K562 (cell line): ENCODE measurements at regions not wholly inside any gene's neighbourhood (a gene's known extent, or its start where the extent isn't known, plus 50 kb on each side); places are given as distances from the start of the nearest gene placed in this dataset.

Experiments used
- ATAC-seq: fragments of 200-7000 bp; cut with Tn5 transposase; 3 replicates; pipeline ENCODE4 v1.9.1; 2020; ENCODE audit warnings: moderate library complexity
- BruUV-seq: library from RNA; stranded (reverse); fragments of 400-500 nt; replicated peaks from 2 replicates; lab custom pipeline; 2021; lab: Mats Ljungman, UMichigan
- CTCF ChIA-PET: fragments of 300-600 bp; formaldehyde crosslinking; extraction: SDS; loops from one replicate; lab custom pipeline; 2021; ENCODE audit warnings: low intra/inter-chr PET ratio; lab: Yijun Ruan, JAX
- POLR2A ChIA-PET: fragments of 300-600, 350-650 bp; sonication (Branson Sonifier 250); formaldehyde crosslinking; extraction: SDS; loops from one replicate; lab custom pipeline; 2021; ENCODE audit warnings: antibody characterized with exemption, inconsistent platforms; lab: Yijun Ruan, JAX
- DNase-seq, 4 experiments: peaks; one replicate each; pipeline versions ENCODE4 v3.0.0 to v3.0.0-alpha.2; 2011 to 2018; ENCODE audit warnings: low spot score in 3 of 4, mixed read lengths in 3 of 4; ENCODE audit errors: extremely low read depth in 1 of 4
- FAIRE-seq: peaks from 2 replicates; lab custom pipeline; 2011; peaks lifted over from hg19 to GRCh38; lab: Jason Lieb, UNC
- H2AFZ ChIP-seq: 2 replicates; pipeline ENCODE4 v1.6.0; 2011; ENCODE audit warnings: low read depth, low read length, control low read depth, inconsistent platforms
- H3K27ac ChIP-seq: fragments of 200-600 bp; 3 replicates; pipeline ENCODE4 v1.8.0; 2011; ENCODE audit warnings: low read depth, mild to moderate bottlenecking, control low read depth, inconsistent platforms, low read length, moderate library complexity, mixed read lengths; ENCODE audit errors: extremely low read depth
- H3K27me3 ChIP-seq, 2 experiments: fragments of 300-600 bp in 1 of 2; 2 replicates in 1 of 2; 3 replicates in 1 of 2; pipeline versions ENCODE4 v1.6.0 to v1.8.0; 2011; ENCODE audit warnings: inconsistent platforms in 2 of 2, low read length in 2 of 2, mild to moderate bottlenecking in 1 of 2, mixed read lengths in 1 of 2, moderate library complexity in 1 of 2; ENCODE audit not compliant: control insufficient read depth in 2 of 2, insufficient read depth in 2 of 2
- H3K36me3 ChIP-seq: fragments of 300-600 bp; 3 replicates; pipeline ENCODE4 v1.8.0; 2011; ENCODE audit warnings: mild to moderate bottlenecking, low read length, inconsistent platforms; ENCODE audit not compliant: control insufficient read depth, insufficient read depth
- H3K4me1 ChIP-seq, 2 experiments: fragments of 200-600 bp in 1 of 2; replicated peaks in 1 of 2; 2 replicates in 1 of 2; 3 replicates in 1 of 2; pipeline versions ENCODE4 v1.5.1 to v1.8.0; 2011; ENCODE audit warnings: inconsistent platforms in 2 of 2, low read length in 2 of 2, mild to moderate bottlenecking in 1 of 2, mixed read lengths in 1 of 2, moderate library complexity in 1 of 2; ENCODE audit not compliant: control insufficient read depth in 2 of 2, insufficient read depth in 2 of 2
- H3K4me2 ChIP-seq: 2 replicates; pipeline ENCODE4 v1.6.1; 2011; ENCODE audit warnings: low read length, control low read depth, inconsistent platforms, mixed read lengths; ENCODE audit not compliant: insufficient read depth
- H3K4me3 ChIP-seq: fragments of 200-600 bp; sonication (generic), shearing (Covaris generic); 2 replicates; pipeline ENCODE4 v1.5.1; 2016; ENCODE audit warnings: control low read depth, inconsistent platforms
- H3K79me2 ChIP-seq: fragments of 200-600 bp; 3 replicates; pipeline ENCODE4 v1.8.0; 2011; ENCODE audit warnings: low read length, inconsistent platforms; ENCODE audit not compliant: control insufficient read depth, insufficient read depth
- H3K9ac ChIP-seq, 2 experiments: 2 replicates each; pipeline versions ENCODE4 v1.6.0 to v1.6.1; 2011; ENCODE audit warnings: low read depth in 2 of 2, low read length in 2 of 2, control low read depth in 1 of 2, inconsistent platforms in 1 of 2, mild to moderate bottlenecking in 1 of 2, mixed read lengths in 1 of 2; ENCODE audit not compliant: insufficient read depth in 1 of 2
- H3K9me1 ChIP-seq: one replicate; pipeline ENCODE4 v1.6.0; 2011; ENCODE audit warnings: inconsistent platforms, mild to moderate bottlenecking, low read length, moderate library complexity; ENCODE audit not compliant: control insufficient read depth, insufficient read depth
- H3K9me3 ChIP-seq: replicated peaks from 2 replicates; pipeline ENCODE4 v1.5.1; 2011; ENCODE audit warnings: low read depth, low read length, inconsistent platforms; ENCODE audit not compliant: control insufficient read depth, insufficient read depth
- H4K20me1 ChIP-seq: replicated peaks from 2 replicates; pipeline ENCODE4 v1.6.1; 2011; ENCODE audit warnings: low read length, inconsistent platforms, mixed read lengths; ENCODE audit not compliant: control insufficient read depth, insufficient read depth
- BRD9 ChIP-seq: fragments of 450-650 bp; IDR thresholded peaks from 2 replicates; pipeline ENCODE4 v1.6.1; 2018; ENCODE audit warnings: low read depth; ENCODE audit not compliant: partially characterized antibody
- CBX5 ChIP-seq: IDR thresholded peaks from 2 replicates; pipeline ENCODE4 v1.6.1; 2014; ENCODE audit warnings: low read depth, borderline replicate concordance
- CCNT2 ChIP-seq: IDR thresholded peaks from 2 replicates; pipeline ENCODE4 v1.6.1; 2011; ENCODE audit warnings: borderline replicate concordance, low read depth, mild to moderate bottlenecking, moderate library complexity, mixed read lengths, low read length; ENCODE audit not compliant: insufficient read length; ENCODE audit errors: extremely low read depth
- CTBP1 ChIP-seq: fragments of 450-650 bp; IDR thresholded peaks from 2 replicates; pipeline ENCODE4 v1.6.1; 2016; ENCODE audit warnings: borderline replicate concordance
- ERF ChIP-seq: fragments of 450-650 bp; formaldehyde crosslinking; IDR thresholded peaks from 2 replicates; pipeline ENCODE4 v1.4.0; 2020; ENCODE audit warnings: mild to moderate bottlenecking, mixed read lengths
- FOXA3 ChIP-seq, 2 experiments: fragments of 450-650 bp in 1 of 2; sonication (generic) in 1 of 2; formaldehyde crosslinking; IDR thresholded peaks in 1 of 2; conservative IDR thresholded peaks in 1 of 2; 2 replicates each; pipeline versions ENCODE4 v1.4.0 to v1.8.0; 2020 to 2022; ENCODE audit warnings: mild to moderate bottlenecking in 2 of 2, missing genetic modification reagents in 1 of 2
- HEY1 ChIP-seq: fragments of 250-450 bp; sonication (Bioruptor Pico); IDR thresholded peaks from 2 replicates; pipeline ENCODE4 v1.5.0; 2020; ENCODE audit warnings: mild to moderate bottlenecking, moderate library complexity, borderline replicate concordance
- JUN ChIP-seq, 2 experiments: sonication (generic) in 1 of 2; formaldehyde crosslinking in 1 of 2; IDR thresholded peaks; 2 replicates each; pipeline versions ENCODE4 v1.6.1 to v1.8.0; 2012 to 2022; ENCODE audit warnings: borderline replicate concordance in 2 of 2, mild to moderate bottlenecking in 2 of 2, improper control_type of control experiment in 1 of 2, low read depth in 1 of 2, low read length in 1 of 2, missing genetic modification reagents in 1 of 2
- KLF16 ChIP-seq: IDR thresholded peaks from 2 replicates; pipeline ENCODE4 v1.6.1; 2016; ENCODE audit warnings: antibody characterized with exemption
- MTA3 ChIP-seq: fragments of 450-650 bp; formaldehyde crosslinking; IDR thresholded peaks from 2 replicates; pipeline ENCODE4 v1.6.1; 2017; ENCODE audit warnings: mild to moderate bottlenecking, borderline replicate concordance
- NBN ChIP-seq: fragments of 450-650 bp; IDR thresholded peaks from 2 replicates; pipeline ENCODE4 v1.6.1; 2016; ENCODE audit warnings: low read depth, mild to moderate bottlenecking
- PRMT5 ChIP-seq: sonication (generic); formaldehyde crosslinking; IDR thresholded peaks from 2 replicates; pipeline ENCODE4 v1.5.0; 2020; ENCODE audit warnings: missing genetic modification reagents
- SIN3B ChIP-seq: fragments of 450-650 bp; IDR thresholded peaks from 2 replicates; pipeline ENCODE4 v1.6.1; 2017; ENCODE audit warnings: low read depth, mild to moderate bottlenecking, moderate library complexity
- SREBF1 ChIP-seq: fragments of 150-350 bp; IDR thresholded peaks from 2 replicates; pipeline ENCODE4 v1.6.1; 2014; ENCODE audit warnings: antibody characterized with exemption, low read depth, low read length, borderline replicate concordance
- ZNF282 ChIP-seq: sonication (generic); formaldehyde crosslinking; IDR thresholded peaks from 2 replicates; pipeline ENCODE4 v1.8.1; 2023; ENCODE audit warnings: missing genetic modification reagents
- ZNF583 ChIP-seq: fragments of 250-450 bp; sonication (Bioruptor Pico); IDR thresholded peaks from 2 replicates; pipeline ENCODE4 v1.4.0; 2020
- ZNF644 ChIP-seq: fragments of 200-800 bp; sonication (Bioruptor generic); IDR thresholded peaks from 2 replicates; pipeline ENCODE4 v1.6.1; 2016; ENCODE audit warnings: low read depth, missing genetic modification characterization, missing compliant biosample characterization
- ZNF77 ChIP-seq: fragments of 250-450 bp; sonication (Bioruptor Pico); IDR thresholded peaks from 2 replicates; pipeline ENCODE4 v1.5.0; 2020
- WGBS: fragments of 100-300 bp; shearing (Covaris generic); methylation state at CpG from one replicate; pipeline ENCODE4 v1.1.6; 2016; ENCODE audit warnings: low coverage, mixed read lengths; ENCODE audit not compliant: insufficient coverage; ENCODE audit errors: missing lambda C conversion rate; 5-methylcytosine and 5-hydroxymethylcytosine counted together
- in situ Hi-C: fragments of 300-500 bp; cut with MboI; formaldehyde crosslinking; loops from 4 replicates; pipeline ENCODE4 v1.15.0; 2018; ENCODE audit warnings: inconsistent platforms, mixed read lengths
- intact Hi-C: fragments of 100-400 bp; cut with micrococcal nuclease; formaldehyde crosslinking; loops from 2 replicates; pipeline ENCODE4 v1.14.2; 2022
- TF ChIP-seq, protein P1 (sequence below): sonication (generic); formaldehyde crosslinking; IDR thresholded peaks from 2 replicates; pipeline ENCODE4 v1.9.0; 2022; ENCODE audit warnings: mild to moderate bottlenecking, missing genetic modification reagents
- TF ChIP-seq, protein P2 (sequence below): IDR thresholded peaks from 2 replicates; pipeline ENCODE4 v1.6.1; 2012; ENCODE audit warnings: low read depth, low read length, improper control_type of control experiment, borderline replicate concordance
- TF ChIP-seq, protein P3 (sequence below): sonication (generic); formaldehyde crosslinking; IDR thresholded peaks from 2 replicates; pipeline ENCODE4 v1.8.0; 2022; ENCODE audit warnings: missing genetic modification reagents, mild to moderate bottlenecking, moderate library complexity, borderline replicate concordance

DNA sequence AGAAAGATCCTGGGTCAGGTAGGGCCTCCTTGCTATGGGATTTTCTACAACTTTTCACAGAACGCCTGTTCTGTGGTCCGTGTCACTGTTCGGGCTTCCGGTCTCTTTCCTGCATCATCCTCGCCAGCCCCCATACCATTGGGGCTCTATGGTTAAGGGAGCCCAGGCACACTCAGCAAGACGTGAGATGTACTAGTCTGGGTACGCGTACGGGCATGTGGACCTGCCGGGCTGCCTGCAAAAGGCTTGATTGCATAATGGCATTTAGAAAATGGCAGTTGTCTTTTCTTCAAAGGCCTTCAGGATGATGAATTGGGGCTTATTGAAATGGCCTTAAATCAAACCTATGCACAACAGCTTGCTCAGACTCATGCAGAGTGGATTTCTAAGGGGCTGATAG is 86.7 kb downstream of the CNGA2 start (continued):
- TF ChIP-seq ERF (CRISPR knock-in tag) (no peak), KLF16 (no peak), CCNT2 (no peak), CBX5 (no peak), CTBP1 (no peak), ZNF644 (tag) (no peak)

DNA sequence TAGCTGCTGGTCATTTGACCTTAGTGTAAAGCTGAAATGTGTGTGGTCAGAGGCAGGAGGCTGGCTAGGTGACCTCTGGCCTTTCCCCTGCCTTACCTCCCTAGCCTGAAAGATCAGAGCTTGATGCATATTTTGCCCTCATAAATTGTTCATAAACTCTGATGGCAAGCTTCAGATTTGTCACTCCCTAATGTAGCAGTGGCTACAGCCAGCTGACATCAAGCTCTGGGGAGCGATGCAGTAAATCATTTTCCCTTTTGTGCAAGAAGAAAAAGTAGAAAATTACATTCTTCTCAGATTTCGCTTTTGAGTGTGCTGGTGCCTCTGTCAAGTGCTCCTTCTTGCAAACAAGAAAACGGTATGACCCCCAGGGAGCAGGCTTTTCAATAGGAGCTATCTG is 87.7 kb upstream of the MAGEA4 start:
- DNase-seq (no peak), FAIRE-seq (no peak), ATAC-seq (no peak)
- ChIA-PET POLR2A (no interaction called here), CTCF (interaction anchor here (1.6 kb wide), 1 partner anchor 811 kb away, joined by 8 read pairs; no protein-coding TSS in a partner anchor)
- H2AFZ ChIP-seq = no peak overlapping the region
- H3K27me3 ChIP-seq = peaks cover 0 to 7% of the 10 kb centered on the region in 2 experiments; a peak in 3 of 5 replicates
- intact Hi-C loops = loop anchor here (10.0 kb wide), 1 partner anchor 810 kb away; the partner anchor contains the start of gene GABRQ
- no peak overlapping the region for H3K27ac ChIP-seq
- no peaks in the 10 kb centered on the region for H3K79me2 ChIP-seq
- H3K9me1 ChIP-seq = no peaks in the 10 kb centered on the region
- H3K9ac ChIP-seq = no peak overlapping the region
- no TSS peak for BruUV-seq
- in situ Hi-C loops = no loop called here
- WGBS = 0% methylated on average over 3 of the region's 3 CpGs
- no peak overlapping the region for H3K4me2 ChIP-seq
- no peaks in the 10 kb centered on the region; a peak in 1 of 5 replicates for H3K4me1 ChIP-seq
- H3K9me3 ChIP-seq = no peaks in the 10 kb centered on the region
- no peaks in the 10 kb centered on the region for H3K36me3 ChIP-seq
- no peak overlapping the region for H3K4me3 ChIP-seq
- H4K20me1 ChIP-seq = no peaks in the 10 kb centered on the region
- TF ChIP-seq FOXA3 (CRISPR knock-in tag; conservative IDR thresholded peaks at IDR 0.05 in 1 of 2, IDR thresholded peaks at IDR 0.05 in 1 of 2) = no peak
- TF ChIP-seq, protein P1, sequence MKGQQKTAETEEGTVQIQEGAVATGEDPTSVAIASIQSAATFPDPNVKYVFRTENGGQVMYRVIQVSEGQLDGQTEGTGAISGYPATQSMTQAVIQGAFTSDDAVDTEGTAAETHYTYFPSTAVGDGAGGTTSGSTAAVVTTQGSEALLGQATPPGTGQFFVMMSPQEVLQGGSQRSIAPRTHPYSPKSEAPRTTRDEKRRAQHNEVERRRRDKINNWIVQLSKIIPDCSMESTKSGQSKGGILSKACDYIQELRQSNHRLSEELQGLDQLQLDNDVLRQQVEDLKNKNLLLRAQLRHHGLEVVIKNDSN = no peak
- TF ChIP-seq ZNF282 (CRISPR knock-in tag) = no peak
- no peak for TF ChIP-seq BRD9
- TF ChIP-seq MTA3 = no peak
- TF ChIP-seq PRMT5 (CRISPR knock-in tag) = no peak
- TF ChIP-seq, protein P2, sequence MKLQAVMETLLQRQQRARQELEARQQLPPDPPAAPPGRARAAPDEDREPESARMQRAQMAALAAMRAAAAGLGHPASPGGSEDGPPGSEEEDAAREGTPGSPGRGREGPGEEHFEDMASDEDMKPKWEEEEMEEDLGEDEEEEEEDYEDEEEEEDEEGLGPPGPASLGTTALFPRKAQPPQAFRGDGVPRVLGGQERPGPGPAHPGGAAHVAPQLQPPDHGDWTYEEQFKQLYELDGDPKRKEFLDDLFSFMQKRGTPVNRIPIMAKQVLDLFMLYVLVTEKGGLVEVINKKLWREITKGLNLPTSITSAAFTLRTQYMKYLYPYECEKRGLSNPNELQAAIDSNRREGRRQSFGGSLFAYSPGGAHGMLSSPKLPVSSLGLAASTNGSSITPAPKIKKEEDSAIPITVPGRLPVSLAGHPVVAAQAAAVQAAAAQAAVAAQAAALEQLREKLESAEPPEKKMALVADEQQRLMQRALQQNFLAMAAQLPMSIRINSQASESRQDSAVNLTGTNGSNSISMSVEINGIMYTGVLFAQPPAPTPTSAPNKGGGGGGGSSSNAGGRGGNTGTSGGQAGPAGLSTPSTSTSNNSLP = no peak
- TF ChIP-seq SIN3B = no peak
- no peak for TF ChIP-seq JUN (IDR thresholded peaks at IDR 0.05; ENCODE audit: borderline replicate concordance, low read depth, low read length)
- TF ChIP-seq JUN (CRISPR knock-in tag; IDR thresholded peaks at IDR 0.05; ENCODE audit: borderline replicate concordance) = no peak
- no peak for TF ChIP-seq HEY1 (CRISPR knock-in tag)
- no peak for TF ChIP-seq ZNF77 (CRISPR knock-in tag)
- TF ChIP-seq, protein P3, sequence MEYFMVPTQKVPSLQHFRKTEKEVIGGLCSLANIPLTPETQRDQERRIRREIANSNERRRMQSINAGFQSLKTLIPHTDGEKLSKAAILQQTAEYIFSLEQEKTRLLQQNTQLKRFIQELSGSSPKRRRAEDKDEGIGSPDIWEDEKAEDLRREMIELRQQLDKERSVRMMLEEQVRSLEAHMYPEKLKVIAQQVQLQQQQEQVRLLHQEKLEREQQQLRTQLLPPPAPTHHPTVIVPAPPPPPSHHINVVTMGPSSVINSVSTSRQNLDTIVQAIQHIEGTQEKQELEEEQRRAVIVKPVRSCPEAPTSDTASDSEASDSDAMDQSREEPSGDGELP (CRISPR knock-in tag) = no peak
- no peak for TF ChIP-seq SREBF1
- TF ChIP-seq NBN = no peak
- TF ChIP-seq ZNF583 = no peak
